RPMI8226 (cell line): ENCODE measurements at regions not wholly inside any gene's neighbourhood (a gene's known extent, or its start where the extent isn't known, plus 50 kb on each side); places are given as distances from the start of the nearest gene placed in this dataset.
"Not testable (repeated sequence)": the region's sequence is repeated elsewhere in the genome, so short reads cannot be mapped to it uniquely, and the experiment has no call there.

ENCODE experiments used
- DNase-seq: peaks from one replicate; pipeline ENCODE4 v3.0.0-alpha.2; 2015

DNA sequence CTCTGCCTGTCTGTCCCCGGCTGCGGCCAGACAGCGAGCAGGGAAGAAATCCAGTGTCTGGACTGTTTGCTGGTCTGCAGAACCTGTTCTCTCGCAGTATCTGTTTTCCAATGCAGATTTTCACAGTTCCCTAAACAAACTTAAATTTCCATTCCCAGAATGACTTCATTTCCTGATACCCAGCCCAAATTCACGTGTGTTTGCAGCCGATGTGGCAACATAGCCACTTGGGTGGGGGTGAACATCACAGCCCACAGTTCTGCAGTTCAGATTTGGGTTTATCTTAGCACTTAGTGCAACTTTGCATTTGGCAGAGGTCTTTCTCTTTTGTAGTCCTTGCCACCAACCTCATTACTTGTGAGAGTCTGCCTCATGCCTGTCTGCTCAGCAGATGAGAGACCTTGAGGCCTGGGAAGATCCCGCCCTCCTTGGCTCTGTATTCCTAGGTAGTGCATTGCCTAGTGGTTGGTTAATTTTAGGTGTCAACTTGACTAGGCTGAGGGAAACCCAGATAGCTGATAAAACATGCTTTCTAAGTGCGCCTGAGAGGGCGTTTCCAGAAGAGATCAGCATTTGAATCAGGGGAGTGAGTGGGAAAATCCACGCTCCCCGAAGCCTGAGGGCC lies 122.8 kb upstream of the FAM20C start:
- not testable (repeated sequence) for DNase-seq

DNA sequence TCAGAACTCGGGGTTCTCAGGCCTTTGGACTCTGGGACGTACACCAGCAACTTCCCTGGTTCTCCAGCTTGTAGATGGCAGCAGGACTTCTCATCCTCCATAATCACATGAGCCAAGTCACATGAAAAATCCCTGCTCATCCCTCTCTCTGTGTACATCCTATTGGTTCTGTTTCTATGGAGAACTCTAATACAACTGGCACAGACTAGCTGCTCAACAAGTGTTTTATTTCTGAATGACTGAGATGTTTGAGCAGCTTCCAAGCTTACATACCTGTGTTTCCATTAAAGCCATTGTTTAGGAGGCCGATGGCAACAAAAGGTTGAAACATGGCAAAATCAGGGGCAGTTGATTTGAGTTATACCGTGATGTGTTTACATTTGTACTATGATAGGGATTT lies 122.2 kb upstream of the FAM20C start:
- not testable (repeated sequence) for DNase-seq

DNA sequence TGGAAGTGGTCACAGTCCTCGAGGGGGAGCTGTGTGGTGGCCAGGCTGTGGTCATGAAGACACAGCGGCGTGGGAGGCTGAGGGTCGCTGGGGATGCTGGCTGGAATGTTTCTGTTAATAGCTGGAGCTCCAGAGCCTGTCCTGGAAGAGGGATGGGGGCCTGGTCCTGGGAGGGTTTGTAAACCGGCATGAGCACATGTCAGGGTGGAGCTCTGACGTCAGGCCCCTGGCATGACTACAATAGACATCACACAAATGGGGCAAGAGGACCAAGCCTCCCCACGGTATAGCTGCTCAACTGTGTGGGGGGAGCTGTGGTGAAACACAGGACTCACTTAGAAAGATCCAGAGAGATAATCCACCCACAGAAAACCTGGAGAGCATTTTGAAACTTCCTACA lies 121.4 kb upstream of the FAM20C start:
- not testable (repeated sequence) for DNase-seq

DNA sequence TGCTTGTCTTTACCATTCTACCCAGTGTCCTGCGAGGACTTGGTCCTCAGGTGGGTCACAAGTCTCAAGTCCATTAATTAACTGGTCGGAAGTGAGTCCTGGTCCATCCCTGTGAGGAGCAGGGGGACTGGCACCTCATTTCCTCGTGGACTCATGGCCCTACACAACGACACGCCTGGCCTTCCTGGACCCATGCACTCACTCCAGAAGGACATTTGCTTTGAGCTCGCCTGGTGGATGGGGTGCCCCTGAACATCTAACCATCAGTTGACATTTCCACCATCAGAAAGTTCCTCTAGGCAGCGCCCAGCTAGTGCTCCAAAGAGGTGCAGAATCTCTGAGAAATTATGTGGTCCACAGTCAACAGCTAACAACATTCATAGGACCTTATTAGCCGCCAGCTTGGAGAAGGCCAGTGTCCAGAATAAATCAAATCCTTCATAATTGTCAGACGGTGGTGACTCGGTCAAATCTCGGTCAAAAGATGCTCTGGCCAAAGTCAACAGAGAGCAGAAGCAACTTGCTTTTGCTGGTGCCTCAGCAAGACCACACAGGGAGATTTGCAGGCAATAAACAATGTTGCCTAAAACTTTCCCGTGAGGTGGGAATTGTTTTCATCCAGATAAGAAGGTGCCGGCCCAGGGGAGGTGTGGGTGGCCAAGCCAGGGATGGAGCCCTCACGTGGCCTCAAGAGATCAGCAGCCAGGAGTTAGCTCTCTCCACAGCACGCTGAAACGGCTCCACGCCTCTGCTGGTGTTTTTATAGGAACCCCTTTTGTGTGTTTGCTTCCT lies 119.9 kb upstream of the FAM20C start:
- DNase-seq: not testable (repeated sequence)

DNA sequence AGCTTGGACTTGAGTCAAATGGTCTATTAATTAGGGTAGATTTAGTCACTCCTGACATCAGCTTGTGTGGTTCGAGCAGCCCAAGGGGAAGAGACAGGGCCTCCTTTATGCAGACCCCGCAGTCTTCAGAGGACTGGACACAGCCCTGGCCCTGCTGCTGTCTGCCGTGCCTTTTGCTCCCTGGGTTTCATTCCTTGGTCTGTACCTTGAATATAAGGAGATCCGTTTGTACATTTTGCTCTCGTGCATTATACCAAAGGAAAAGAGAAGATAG lies 119.4 kb upstream of the FAM20C start:
- DNase-seq: not testable (repeated sequence)

DNA sequence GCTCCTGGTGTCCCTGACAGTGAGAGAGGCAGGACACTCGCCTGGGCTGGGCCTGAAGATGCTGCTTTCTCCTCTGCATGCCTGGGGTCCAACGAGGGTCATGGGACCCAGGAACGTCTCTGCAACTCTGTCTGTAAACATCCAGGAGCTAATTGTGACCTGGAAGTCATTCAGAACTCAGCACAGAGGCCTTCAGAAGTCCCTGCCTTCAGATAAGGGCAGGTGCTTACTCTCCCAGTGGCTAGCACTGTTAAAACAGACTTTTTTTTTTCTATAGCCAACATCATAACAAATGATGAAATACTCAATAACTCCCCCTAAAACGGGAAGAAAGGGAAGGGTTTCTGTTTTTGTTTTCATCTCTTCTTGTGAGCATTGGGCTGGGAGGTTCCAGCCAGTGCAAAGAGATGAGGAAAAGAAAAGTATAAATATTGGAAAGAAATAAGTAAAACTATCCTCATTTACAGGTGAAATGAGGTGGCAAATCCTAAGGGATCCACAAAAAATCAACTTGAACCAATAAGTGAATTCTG lies 118.3 kb upstream of the FAM20C start:
- not testable (repeated sequence) for DNase-seq

DNA sequence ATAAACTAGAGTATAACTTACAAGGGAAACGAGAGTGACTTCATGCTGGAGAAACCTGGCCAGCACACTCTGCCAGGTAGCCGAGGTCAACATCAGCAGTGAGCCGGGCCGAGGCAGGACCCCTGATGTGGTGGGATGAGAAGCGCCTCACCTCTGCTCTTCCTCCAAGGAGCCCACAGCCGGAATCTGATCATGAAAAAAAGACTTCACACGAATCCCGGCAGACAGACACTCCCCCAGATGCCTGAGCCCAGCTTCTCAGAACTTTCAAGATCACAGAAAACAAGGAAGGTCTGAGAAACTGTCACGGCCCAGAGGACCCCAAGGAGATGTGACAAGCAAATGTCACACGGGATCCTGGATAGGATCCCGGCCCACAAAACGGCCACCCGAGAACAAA lies 116.9 kb upstream of the FAM20C start:
- not testable (repeated sequence) for DNase-seq

DNA sequence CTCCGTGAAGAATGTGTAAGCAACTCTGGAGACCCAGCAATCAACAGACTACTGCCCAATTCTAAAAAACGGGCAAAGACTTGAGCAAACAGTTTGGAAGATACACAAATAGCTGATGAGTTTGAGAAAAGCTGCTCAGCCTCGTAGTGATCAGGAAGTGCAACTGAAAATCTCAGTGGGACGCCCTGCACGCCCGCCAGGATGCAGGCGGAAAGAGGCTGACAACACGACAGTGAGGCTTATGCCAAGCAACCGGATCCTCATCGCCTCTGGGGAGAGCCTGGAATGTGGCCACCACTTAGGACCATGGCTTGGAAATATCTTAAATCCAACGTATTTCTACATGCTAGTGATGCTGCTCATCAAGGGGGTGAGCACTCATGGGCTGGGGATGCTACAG lies 116.2 kb upstream of the FAM20C start:
- peak; percentile 23 for DNase-seq

DNA sequence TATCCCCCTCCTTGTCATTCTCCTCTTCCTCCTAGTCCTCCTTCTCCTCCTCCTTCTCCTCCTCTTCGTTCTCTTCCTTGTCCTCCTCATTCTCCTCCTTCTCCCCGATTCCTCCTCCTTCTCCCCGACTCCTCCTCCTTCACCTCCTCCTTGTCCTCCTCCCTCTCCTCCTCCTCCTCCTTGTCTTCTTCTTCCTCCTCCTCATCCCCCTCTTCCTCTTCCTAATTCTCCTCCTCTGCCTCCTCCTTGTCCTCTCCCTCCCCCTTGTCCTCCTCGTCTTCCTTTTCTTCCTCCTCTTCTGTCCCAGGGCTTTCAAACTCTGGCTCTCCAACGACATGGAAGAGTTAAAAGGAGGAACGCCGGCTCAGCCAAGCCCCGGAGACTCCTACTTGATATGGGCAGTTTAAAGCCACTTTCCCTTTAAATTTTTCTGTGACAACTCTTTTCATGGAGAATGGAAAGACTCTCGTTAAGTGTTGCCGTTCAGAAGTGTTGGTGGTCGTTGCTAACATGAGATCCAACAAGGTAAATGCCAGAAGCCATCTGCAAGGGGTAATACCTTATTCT lies 115.5 kb upstream of the FAM20C start:
- not testable (repeated sequence) for DNase-seq

DNA sequence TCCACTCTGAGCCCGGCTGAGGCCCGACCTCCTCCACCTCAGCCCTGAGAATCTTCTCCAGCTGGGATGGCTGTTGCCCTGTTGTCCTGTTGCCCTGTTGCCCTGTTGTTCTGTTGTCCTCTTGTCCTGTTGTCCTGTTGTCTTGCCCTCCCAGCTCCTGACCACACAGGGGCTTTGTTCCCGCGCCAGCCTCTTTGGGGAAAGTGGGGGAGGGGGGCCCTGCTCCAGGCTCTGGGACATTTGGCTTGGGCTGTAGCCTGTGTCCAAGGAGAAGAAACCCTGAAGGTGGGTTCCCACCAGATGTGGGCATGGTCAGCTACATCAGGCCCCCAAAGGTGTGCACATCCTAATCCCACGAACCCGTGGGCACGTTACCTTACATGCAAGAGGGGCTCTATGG lies 113.5 kb upstream of the FAM20C start:
- DNase-seq: not testable (repeated sequence)

DNA sequence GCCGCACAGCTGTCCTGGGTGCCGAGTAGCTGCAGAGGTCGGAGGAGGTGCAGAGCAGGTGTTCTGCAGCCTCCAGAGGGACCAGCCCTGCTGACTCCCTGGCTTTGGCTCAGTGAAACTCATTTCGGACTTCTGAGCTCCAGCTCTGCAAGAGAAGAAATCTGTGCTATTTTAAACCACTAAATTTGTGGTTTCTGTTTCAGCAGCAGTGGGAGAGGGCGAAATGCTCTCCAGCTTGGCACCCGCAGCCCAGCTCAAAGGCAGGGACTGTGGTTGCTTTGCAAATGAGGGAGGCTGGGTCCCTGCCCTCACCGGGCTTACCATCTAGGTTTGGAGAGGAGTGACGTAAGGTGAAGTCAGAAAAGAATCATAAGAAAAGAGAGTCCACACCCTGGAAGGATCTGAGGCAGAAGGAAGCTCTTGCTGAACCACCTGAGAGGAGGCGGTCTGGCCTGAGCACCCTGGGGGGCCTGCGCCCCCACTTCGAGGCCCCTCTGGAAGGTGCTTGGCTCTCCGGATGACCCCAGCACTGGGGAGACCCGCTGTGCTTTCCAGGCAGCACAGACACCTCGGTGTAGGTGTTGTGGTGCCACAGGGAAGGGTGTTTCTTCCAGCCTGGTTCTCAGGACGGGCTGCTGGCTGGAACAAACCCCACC lies 112.8 kb upstream of the FAM20C start:
- DNase-seq: peak; percentile 57

DNA sequence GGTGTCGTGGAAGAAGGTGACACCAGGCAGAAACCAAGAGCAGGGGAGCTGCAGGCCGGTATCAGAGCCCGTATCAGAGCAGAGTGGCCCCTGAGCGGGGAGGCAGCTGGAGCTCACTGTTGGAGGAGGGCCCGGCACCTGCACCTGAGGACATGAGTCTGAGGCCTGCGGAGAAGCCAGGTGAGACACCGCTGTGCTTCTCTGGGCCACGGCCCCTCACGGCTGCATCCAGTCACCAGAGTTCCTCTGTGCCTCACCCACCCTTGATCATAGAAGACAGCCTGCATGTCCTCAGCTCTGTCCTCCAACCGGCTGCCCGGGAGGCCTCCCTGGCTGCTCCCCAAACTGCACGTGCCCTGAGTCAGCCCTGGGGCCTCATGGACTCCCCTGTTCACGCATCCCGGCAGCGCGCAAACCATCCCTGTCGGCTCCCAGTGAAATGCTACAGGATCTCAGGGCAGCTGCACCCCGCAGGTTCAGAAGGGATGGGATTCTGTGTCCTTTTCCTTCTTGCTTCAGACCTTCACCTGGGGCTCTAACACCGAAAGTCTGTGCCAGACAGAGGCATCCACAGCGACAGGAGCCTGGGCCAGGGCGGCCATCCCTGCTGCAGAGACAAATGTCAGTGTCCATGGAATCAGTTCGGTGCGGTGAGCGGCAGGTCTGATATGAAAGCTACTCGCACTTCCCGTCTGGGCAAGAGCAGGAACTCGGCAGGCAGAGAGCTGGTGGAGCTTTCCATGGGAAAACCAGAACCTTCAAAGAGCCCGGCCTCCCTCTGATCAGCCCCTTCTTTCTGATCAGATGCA lies 111.9 kb upstream of the FAM20C start:
- DNase-seq: no peak

DNA sequence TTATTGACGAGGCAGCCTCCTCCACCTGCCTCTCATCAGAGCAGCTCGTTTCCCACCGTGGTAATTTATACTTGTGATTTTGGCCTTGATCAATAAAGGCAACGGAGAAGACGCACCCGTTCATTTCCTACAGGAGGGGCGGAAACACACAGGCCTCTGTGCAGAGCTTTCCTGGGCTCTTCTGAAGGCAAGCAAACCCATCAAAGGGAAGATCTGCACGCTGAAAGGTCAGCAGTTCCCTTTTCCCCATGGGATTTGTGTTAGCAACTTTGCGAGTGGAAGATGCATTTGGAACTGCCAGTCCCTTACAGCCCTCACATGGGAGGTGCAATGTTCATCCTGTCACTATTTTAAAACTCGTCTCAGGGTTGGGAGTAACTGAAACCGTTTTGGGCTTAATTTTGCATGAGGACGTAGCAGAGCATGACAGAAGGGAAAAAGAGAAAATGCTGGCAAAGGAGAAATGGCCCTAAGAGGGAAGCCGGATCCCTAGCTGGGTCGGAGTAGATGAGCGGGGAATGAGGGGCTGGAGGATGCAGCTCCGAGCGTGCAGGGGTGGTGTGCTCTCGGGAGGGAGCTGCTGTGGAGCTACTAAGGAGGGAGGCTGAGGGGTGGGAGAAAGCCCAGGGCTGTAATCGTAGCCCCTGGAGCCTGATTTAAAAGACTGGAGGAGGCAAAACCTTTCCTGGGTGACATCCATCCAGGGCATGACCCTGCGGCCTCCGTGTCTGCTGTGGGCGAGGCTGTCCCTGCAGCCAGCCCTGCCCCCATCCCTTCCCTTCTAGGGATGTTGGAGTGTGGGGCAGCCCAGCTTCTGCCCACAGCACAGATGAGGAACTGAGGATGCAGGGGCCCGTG lies 111.1 kb upstream of the FAM20C start:
- no peak for DNase-seq

DNA sequence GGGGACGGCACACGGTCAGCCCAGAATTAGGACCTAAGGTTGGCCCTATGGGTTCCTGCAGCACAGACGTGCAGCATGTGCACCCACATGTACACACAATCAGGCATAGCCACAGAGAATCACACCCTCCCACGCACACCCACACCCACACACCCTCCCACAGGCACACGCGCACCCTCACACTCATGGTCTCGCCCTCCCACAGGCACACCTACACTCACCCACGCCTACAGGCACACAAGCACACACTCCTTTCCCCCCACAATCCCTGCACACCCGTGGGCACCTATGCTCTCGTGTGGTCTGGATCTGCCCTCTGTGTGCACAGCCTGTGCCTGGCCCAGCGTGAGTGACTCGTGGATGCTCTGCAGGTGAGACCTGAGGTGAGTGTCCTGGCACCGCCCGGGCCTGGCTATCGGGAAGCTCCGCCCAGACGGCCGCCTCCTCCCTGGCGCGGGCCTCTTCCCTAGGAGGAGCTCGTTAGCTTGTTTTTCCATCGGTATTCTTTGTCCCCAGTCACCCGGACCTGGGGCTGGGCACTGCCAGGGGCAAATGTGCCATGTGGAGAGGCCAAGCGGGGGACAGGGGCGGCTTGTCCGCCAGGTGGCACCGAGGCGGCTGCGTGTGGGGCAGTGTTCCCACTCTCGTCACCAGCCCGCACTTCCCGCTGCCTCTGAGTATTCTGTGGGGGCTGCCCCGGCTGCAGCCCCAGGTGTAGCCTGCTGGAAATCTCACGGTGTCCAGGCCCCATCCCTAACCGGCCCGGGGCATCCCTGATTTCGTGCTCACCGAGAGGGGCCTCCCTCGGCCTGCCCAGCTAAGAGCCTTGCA lies 110.2 kb upstream of the FAM20C start:
- DNase-seq: no peak

DNA sequence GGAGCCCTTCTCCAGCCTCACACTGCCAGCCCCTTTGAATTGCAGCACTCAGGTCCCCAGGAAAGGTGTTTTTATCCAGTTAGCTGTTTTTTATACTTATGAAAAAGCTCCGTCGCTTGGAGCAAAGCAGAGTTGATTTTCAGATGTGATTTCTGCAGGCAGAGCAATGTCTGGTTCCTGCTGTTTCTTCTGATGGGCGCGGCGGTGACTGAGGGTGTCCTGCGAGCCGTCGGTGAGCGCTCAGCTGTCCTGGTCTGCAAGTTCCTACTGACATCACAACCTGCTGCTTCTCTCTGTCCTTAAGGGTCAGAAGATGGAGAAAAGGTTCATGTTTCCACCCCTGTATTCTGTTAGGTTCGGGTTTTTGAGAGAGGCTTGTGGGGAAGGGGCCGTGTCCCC lies 109.6 kb upstream of the FAM20C start:
- no peak for DNase-seq

DNA sequence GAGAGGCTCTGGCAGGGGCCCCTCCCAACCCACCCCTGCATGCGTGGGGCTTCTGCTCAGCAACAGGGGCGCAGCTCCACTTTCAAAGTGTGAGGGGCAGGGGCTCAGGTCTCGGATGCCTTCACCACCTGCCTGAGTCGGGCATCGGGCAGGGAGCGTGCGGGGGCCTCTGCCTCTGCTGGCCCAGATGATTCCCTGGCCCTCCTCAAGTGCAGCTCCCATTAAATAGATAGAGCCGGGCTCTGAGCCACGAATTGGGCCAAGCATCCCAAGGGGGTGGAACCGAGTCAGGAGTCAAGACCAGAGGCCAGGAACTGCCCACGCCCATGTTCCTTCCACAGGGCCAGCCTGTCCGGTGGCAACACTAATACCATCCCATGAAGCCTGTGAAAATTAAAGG lies 108.9 kb upstream of the FAM20C start:
- no peak for DNase-seq

DNA sequence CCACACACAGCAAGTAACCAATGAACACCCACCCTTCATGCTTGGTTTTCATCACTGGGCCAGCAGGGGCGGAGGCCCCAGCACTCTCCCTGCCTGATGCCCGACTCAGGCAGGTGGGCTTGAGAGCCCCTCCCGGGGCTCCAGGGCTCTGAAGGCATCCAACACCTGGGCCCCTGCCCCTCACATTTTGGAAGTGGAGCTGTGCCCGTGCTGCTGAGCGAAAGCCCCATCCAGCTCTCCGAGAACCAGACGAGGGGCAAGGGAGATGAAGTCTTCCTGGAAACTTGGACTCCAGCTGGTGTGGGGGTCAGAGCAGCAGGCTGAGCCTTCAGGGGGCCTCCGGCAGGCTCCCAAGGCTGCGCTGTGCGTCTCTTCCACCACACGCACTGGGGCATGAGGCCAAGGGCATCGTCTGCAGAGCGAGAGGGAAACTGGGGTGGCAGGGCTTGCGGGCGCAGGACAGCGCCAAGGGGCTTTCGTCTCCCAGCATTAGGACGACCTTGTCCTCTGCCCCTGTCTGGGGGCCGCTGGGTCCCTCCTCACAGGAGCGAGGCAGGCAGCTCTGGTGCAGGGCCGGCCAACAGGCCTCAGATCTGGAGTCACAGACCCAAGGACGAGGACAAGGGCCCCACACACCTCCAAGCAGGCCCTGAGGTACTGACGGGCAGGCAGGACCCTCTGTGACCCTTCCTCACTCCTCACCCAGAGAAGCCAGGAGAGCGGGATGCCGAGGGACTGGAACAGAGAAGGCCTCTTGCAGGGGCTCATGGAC lies 108.3 kb upstream of the FAM20C start:
- DNase-seq: no peak

DNA sequence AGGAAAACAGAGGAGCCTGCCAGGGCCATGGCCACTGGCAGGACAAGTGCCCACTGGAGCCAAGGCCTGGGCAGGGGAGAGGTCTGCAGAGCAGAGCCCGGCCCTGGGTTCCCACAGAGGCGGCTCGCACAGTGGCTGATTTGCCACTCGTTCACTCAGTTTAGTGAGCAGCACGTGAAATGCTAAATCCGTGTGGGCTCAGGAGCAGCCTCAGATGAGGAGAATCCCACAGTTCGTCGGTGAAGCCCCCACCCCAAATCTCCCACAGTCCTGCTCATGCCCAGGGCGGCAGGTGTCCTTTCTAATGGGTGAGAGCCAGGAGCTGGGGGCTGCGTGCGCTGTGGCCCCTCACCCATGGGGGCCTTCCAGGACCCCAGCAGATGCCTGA lies 107.7 kb upstream of the FAM20C start:
- no peak for DNase-seq

DNA sequence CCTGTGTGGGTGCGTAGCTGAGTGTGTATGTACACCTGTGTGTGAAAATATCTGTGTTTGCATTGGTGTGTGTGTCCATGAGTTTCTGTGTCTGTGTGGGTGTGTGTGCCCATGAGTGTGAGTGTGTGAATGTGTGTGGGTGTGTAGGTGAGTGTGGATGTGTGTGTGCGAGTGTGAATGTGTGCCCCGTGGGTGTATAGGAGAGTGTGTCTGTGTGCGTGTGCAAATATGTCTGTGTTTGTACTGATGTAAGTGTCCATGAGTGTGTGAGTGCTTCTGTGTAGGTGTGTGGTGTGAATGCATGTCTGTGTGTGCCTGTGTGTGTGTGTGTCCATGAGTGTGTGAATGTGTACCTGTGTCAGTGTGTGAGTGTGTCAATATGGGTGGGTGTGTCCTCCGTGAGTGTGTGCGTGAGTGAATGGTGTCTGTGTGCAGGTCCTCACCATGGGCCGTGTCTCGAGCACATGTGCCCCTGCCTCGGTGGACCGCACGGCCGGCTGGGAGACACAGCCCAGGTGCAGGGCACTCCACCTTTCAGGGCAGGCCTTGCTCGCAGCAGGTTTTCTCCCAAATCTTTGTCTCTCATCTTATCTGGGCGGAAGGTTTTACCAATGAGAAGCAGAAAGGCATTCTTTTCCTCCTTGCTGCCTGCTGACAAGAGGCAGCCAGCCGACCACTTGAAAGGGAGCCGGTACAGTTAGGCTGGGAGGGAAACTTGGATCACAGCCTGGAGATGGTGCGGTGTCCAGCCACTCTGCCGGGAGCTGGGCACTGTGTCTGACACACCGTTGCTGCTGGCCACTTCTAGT lies 107.1 kb upstream of the FAM20C start:
- DNase-seq: no peak
